ENCODE measurements at regions not wholly inside any gene's neighbourhood (a gene's known extent, or its start where the extent isn't known, plus 50 kb on each side); places are given as distances from the start of the nearest gene placed in this dataset.

GRCh38 chr10:10872764-10873163 lies 144.9 kb upstream of the CELF2 start:
- Histone ChIP-seq H3K27me3 (ENCODE audit: control insufficient read depth, low read length) (no peaks in the 10 kb centered on the region), H3K9me3 (ENCODE audit: control insufficient read depth, insufficient read depth, low read length) (no peaks in the 10 kb centered on the region), H3F3A (ENCODE audit: control insufficient read depth, insufficient read depth) (no peaks in the 10 kb centered on the region), H3K36me3 (ENCODE audit: control insufficient read depth, low read length) (no peaks in the 10 kb centered on the region), H3K27ac (ENCODE audit: low read depth, low read length) (no peak overlapping the region), H3K4me3 (ENCODE audit: low read length) (no peak overlapping the region), H3K4me1 (ENCODE audit: control insufficient read depth, low read length) (no peaks in the 10 kb centered on the region), H4K20me1 (ENCODE audit: control insufficient read depth, insufficient read depth, low read depth, low read length) (no peaks in the 10 kb centered on the region), H3K9me2 (replicated peaks; ENCODE audit: control insufficient read depth, low read length) (no peaks in the 10 kb centered on the region), H3K79me2 (ENCODE audit: control insufficient read depth, low read length) (no peaks in the 10 kb centered on the region), H3K4me2 (ENCODE audit: low read length) (no peak overlapping the region)
- TF ChIP-seq EZH2phosphoT487 (IDR thresholded peaks at IDR 0.05; ENCODE audit: borderline replicate concordance, low read length) = no peak
- TF ChIP-seq, protein P1, sequence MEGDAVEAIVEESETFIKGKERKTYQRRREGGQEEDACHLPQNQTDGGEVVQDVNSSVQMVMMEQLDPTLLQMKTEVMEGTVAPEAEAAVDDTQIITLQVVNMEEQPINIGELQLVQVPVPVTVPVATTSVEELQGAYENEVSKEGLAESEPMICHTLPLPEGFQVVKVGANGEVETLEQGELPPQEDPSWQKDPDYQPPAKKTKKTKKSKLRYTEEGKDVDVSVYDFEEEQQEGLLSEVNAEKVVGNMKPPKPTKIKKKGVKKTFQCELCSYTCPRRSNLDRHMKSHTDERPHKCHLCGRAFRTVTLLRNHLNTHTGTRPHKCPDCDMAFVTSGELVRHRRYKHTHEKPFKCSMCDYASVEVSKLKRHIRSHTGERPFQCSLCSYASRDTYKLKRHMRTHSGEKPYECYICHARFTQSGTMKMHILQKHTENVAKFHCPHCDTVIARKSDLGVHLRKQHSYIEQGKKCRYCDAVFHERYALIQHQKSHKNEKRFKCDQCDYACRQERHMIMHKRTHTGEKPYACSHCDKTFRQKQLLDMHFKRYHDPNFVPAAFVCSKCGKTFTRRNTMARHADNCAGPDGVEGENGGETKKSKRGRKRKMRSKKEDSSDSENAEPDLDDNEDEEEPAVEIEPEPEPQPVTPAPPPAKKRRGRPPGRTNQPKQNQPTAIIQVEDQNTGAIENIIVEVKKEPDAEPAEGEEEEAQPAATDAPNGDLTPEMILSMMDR (IDR thresholded peaks at IDR 0.05; ENCODE audit: low read depth, low read length, poor library complexity, severe bottlenecking) = no peak

DNA sequence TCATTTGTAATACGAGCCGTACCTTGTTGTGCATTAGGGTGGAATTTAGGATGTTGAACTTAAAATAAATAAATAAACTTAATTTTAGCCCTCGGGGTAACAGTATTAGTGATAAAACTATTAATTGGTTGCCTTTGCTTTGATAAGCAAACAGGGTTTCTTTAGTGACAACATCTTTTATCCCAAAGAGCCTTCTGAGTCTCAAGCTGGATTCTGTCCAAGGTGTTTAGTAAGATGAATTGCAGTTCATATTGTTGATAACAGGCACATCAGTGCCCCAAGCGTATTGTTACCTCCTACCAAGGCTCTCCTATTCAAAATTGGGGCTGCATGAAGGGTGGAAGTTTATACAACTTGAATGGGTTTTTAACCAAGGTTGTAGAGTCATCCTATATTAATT lies 144.4 kb upstream of the CELF2 start:
- no peak overlapping the region for H3K4me3 ChIP-seq (ENCODE audit: low read length)
- no peaks in the 10 kb centered on the region for H3K79me2 ChIP-seq (ENCODE audit: control insufficient read depth, low read length)
- H3K27me3 ChIP-seq (ENCODE audit: control insufficient read depth, low read length) = no peaks in the 10 kb centered on the region
- no peaks in the 10 kb centered on the region for H3K9me3 ChIP-seq (ENCODE audit: control insufficient read depth, insufficient read depth, low read length)
- TF ChIP-seq, protein P1 (IDR thresholded peaks at IDR 0.05; ENCODE audit: low read depth, low read length, poor library complexity, severe bottlenecking) = no peak
- no peak for TF ChIP-seq EZH2phosphoT487 (IDR thresholded peaks at IDR 0.05; ENCODE audit: borderline replicate concordance, low read length)
- H3F3A ChIP-seq (ENCODE audit: control insufficient read depth, insufficient read depth) = no peaks in the 10 kb centered on the region
- no peak overlapping the region for H3K4me2 ChIP-seq (ENCODE audit: low read length)
- no peaks in the 10 kb centered on the region for H3K9me2 ChIP-seq (replicated peaks; ENCODE audit: control insufficient read depth, low read length)
- H3K27ac ChIP-seq (ENCODE audit: low read depth, low read length) = no peak overlapping the region
- H3K4me1 ChIP-seq (ENCODE audit: control insufficient read depth, low read length) = no peaks in the 10 kb centered on the region
- H3K36me3 ChIP-seq (ENCODE audit: control insufficient read depth, low read length) = no peaks in the 10 kb centered on the region
- no peaks in the 10 kb centered on the region for H4K20me1 ChIP-seq (ENCODE audit: control insufficient read depth, insufficient read depth, low read depth, low read length)

DNA sequence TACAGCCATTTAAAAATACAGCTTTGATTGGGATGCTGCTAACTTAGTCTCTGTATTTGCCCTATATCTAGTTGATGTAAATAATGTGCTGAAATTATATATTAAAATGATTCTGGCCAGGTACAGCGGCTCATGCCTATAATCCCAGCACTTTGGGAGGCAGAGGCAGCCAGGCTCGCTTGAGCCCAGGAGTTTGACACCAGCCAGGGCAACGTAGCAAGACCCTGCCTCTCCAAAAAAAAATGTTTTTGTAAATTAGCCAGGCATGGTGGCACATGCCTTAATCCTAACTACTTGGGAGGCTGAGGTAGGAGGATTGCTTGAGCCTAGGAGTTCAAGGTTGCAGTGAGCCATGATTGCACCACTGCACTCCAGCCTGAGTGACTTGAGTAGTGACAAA lies 143.8 kb upstream of the CELF2 start:
- H3K79me2 ChIP-seq (ENCODE audit: control insufficient read depth, low read length) = no peaks in the 10 kb centered on the region
- TF ChIP-seq, protein P1 (IDR thresholded peaks at IDR 0.05; ENCODE audit: low read depth, low read length, poor library complexity, severe bottlenecking) = no peak
- no peak for TF ChIP-seq EZH2phosphoT487 (IDR thresholded peaks at IDR 0.05; ENCODE audit: borderline replicate concordance, low read length)

GRCh38 chr10:10878963-10879362 lies 138.7 kb upstream of the CELF2 start:
- H3K36me3 ChIP-seq (ENCODE audit: control insufficient read depth, low read length) = no peaks in the 10 kb centered on the region
- H3K4me1 ChIP-seq (ENCODE audit: control insufficient read depth, low read length) = no peaks in the 10 kb centered on the region
- H3K79me2 ChIP-seq (ENCODE audit: control insufficient read depth, low read length) = no peaks in the 10 kb centered on the region
- H3K4me3 ChIP-seq (ENCODE audit: low read length) = no peak overlapping the region
- H3K27ac ChIP-seq (ENCODE audit: low read depth, low read length) = no peak overlapping the region
- no peak overlapping the region for H3K4me2 ChIP-seq (ENCODE audit: low read length)
- no peaks in the 10 kb centered on the region for H3K27me3 ChIP-seq (ENCODE audit: control insufficient read depth, low read length)
- H3K9me3 ChIP-seq (ENCODE audit: control insufficient read depth, insufficient read depth, low read length) = no peaks in the 10 kb centered on the region
- no peaks in the 10 kb centered on the region for H3K9me2 ChIP-seq (replicated peaks; ENCODE audit: control insufficient read depth, low read length)
- H4K20me1 ChIP-seq (ENCODE audit: control insufficient read depth, insufficient read depth, low read depth, low read length) = no peaks in the 10 kb centered on the region
- no peak for TF ChIP-seq EZH2phosphoT487 (IDR thresholded peaks at IDR 0.05; ENCODE audit: borderline replicate concordance, low read length)
- TF ChIP-seq, protein P1 (IDR thresholded peaks at IDR 0.05; ENCODE audit: low read depth, low read length, poor library complexity, severe bottlenecking) = no peak
- no peaks in the 10 kb centered on the region for H3F3A ChIP-seq (ENCODE audit: control insufficient read depth, insufficient read depth)

More for the DNA sequence above, 143.8 kb upstream of the CELF2 start:
- no peaks in the 10 kb centered on the region for H3K36me3 ChIP-seq (ENCODE audit: control insufficient read depth, low read length)
- H3K27me3 ChIP-seq (ENCODE audit: control insufficient read depth, low read length) = no peaks in the 10 kb centered on the region
- no peaks in the 10 kb centered on the region for H3F3A ChIP-seq (ENCODE audit: control insufficient read depth, insufficient read depth)
- no peaks in the 10 kb centered on the region for H3K4me1 ChIP-seq (ENCODE audit: control insufficient read depth, low read length)
- no peak overlapping the region for H3K4me2 ChIP-seq (ENCODE audit: low read length)
- no peaks in the 10 kb centered on the region for H4K20me1 ChIP-seq (ENCODE audit: control insufficient read depth, insufficient read depth, low read depth, low read length)
- H3K9me2 ChIP-seq (replicated peaks; ENCODE audit: control insufficient read depth, low read length) = no peaks in the 10 kb centered on the region
- no peak overlapping the region for H3K4me3 ChIP-seq (ENCODE audit: low read length)
- no peaks in the 10 kb centered on the region for H3K9me3 ChIP-seq (ENCODE audit: control insufficient read depth, insufficient read depth, low read length)
- H3K27ac ChIP-seq (ENCODE audit: low read depth, low read length) = no peak overlapping the region

Data from DOHH2 (cell line).